ENCODE measurements at regions not wholly inside any gene's neighbourhood (a gene's known extent, or its start where the extent isn't known, plus 50 kb on each side); places are given as distances from the start of the nearest gene placed in this dataset.
"Not testable (repeated sequence)": the region's sequence is repeated elsewhere in the genome, so short reads cannot be mapped to it uniquely, and the experiment has no call there.

- H3K4me1 ChIP-seq (ENCODE audit: control insufficient read depth, insufficient read depth, low read length): no peaks in the 10 kb centered on the region
- no peaks in the 10 kb centered on the region for H3K9me3 ChIP-seq (ENCODE audit: control insufficient read depth, insufficient read depth, low read length)
- no peaks in the 10 kb centered on the region for H3K27me3 ChIP-seq (ENCODE audit: control insufficient read depth, insufficient read depth, low read length)
- no peaks in the 10 kb centered on the region for H3K36me3 ChIP-seq (ENCODE audit: control insufficient read depth, insufficient read depth, low read length)
- H3K4me3 ChIP-seq (ENCODE audit: low read depth, low read length): no peak overlapping the region
- no peak overlapping the region for H3K9ac ChIP-seq (ENCODE audit: low read depth, low read length)
These were observed 863.2 kb upstream of the CHORDC1 start for GRCh38 chr11:91086028-91086427.

- Histone ChIP-seq H3K4me3 (ENCODE audit: low read depth, low read length) (no peak overlapping the region), H3K9me3 (ENCODE audit: control insufficient read depth, insufficient read depth, low read length) (no peaks in the 10 kb centered on the region), H3K4me1 (ENCODE audit: control insufficient read depth, insufficient read depth, low read length) (no peaks in the 10 kb centered on the region), H3K36me3 (ENCODE audit: control insufficient read depth, insufficient read depth, low read length) (no peaks in the 10 kb centered on the region), H3K27me3 (ENCODE audit: control insufficient read depth, insufficient read depth, low read length) (no peaks in the 10 kb centered on the region), H3K9ac (ENCODE audit: low read depth, low read length) (no peak overlapping the region)
These were observed 859.4 kb upstream of the CHORDC1 start for GRCh38 chr11:91082255-91082654.

GRCh38 chr11:91081440-91082043 lies 858.7 kb upstream of the CHORDC1 start:
- no peaks in the 10 kb centered on the region for H3K36me3 ChIP-seq (ENCODE audit: control insufficient read depth, insufficient read depth, low read length)
- H3K4me1 ChIP-seq (ENCODE audit: control insufficient read depth, insufficient read depth, low read length): no peaks in the 10 kb centered on the region
- no peaks in the 10 kb centered on the region for H3K9me3 ChIP-seq (ENCODE audit: control insufficient read depth, insufficient read depth, low read length)
- H3K27me3 ChIP-seq (ENCODE audit: control insufficient read depth, insufficient read depth, low read length): no peaks in the 10 kb centered on the region
- H3K9ac ChIP-seq (ENCODE audit: low read depth, low read length): no peak overlapping the region
- no peak overlapping the region for H3K4me3 ChIP-seq (ENCODE audit: low read depth, low read length)

GRCh38 chr11:91078221-91078620 lies 855.4 kb upstream of the CHORDC1 start:
- Histone ChIP-seq H3K4me3 (ENCODE audit: low read depth, low read length) (no peak overlapping the region), H3K36me3 (ENCODE audit: control insufficient read depth, insufficient read depth, low read length) (no peaks in the 10 kb centered on the region), H3K4me1 (ENCODE audit: control insufficient read depth, insufficient read depth, low read length) (no peaks in the 10 kb centered on the region), H3K27me3 (ENCODE audit: control insufficient read depth, insufficient read depth, low read length) (no peaks in the 10 kb centered on the region), H3K9ac (ENCODE audit: low read depth, low read length) (no peak overlapping the region), H3K9me3 (ENCODE audit: control insufficient read depth, insufficient read depth, low read length) (no peaks in the 10 kb centered on the region)

GRCh38 chr11:91075032-91075695 lies 852.3 kb upstream of the CHORDC1 start:
- no peak overlapping the region for H3K4me3 ChIP-seq (ENCODE audit: low read depth, low read length)
- no peaks in the 10 kb centered on the region for H3K27me3 ChIP-seq (ENCODE audit: control insufficient read depth, insufficient read depth, low read length)
- H3K9me3 ChIP-seq (ENCODE audit: control insufficient read depth, insufficient read depth, low read length): no peaks in the 10 kb centered on the region
- H3K36me3 ChIP-seq (ENCODE audit: control insufficient read depth, insufficient read depth, low read length): no peaks in the 10 kb centered on the region
- H3K4me1 ChIP-seq (ENCODE audit: control insufficient read depth, insufficient read depth, low read length): no peaks in the 10 kb centered on the region
- H3K9ac ChIP-seq (ENCODE audit: low read depth, low read length): no peak overlapping the region

GRCh38 chr11:91067666-91068065 lies 844.8 kb upstream of the CHORDC1 start:
- no peaks in the 10 kb centered on the region for H3K4me1 ChIP-seq (ENCODE audit: control insufficient read depth, insufficient read depth, low read length)
- no peak overlapping the region for H3K4me3 ChIP-seq (ENCODE audit: low read depth, low read length)
- H3K9me3 ChIP-seq (ENCODE audit: control insufficient read depth, insufficient read depth, low read length): no peaks in the 10 kb centered on the region
- H3K9ac ChIP-seq (ENCODE audit: low read depth, low read length): no peak overlapping the region
- H3K27me3 ChIP-seq (ENCODE audit: control insufficient read depth, insufficient read depth, low read length): no peaks in the 10 kb centered on the region
- no peaks in the 10 kb centered on the region for H3K36me3 ChIP-seq (ENCODE audit: control insufficient read depth, insufficient read depth, low read length)

- H3K4me3 ChIP-seq (ENCODE audit: low read depth, low read length): no peak overlapping the region
- H3K9me3 ChIP-seq (ENCODE audit: control insufficient read depth, insufficient read depth, low read length): no peaks in the 10 kb centered on the region
- no peak overlapping the region for H3K9ac ChIP-seq (ENCODE audit: low read depth, low read length)
- H3K4me1 ChIP-seq (ENCODE audit: control insufficient read depth, insufficient read depth, low read length): no peaks in the 10 kb centered on the region
- no peaks in the 10 kb centered on the region for H3K27me3 ChIP-seq (ENCODE audit: control insufficient read depth, insufficient read depth, low read length)
- H3K36me3 ChIP-seq (ENCODE audit: control insufficient read depth, insufficient read depth, low read length): no peaks in the 10 kb centered on the region
These were observed 843.7 kb upstream of the CHORDC1 start for GRCh38 chr11:91066456-91067047.

GRCh38 chr11:91063399-91063798 lies 840.5 kb upstream of the CHORDC1 start:
- H3K4me3 ChIP-seq (ENCODE audit: low read depth, low read length); H3K9ac ChIP-seq (ENCODE audit: low read depth, low read length); H3K27me3 ChIP-seq (ENCODE audit: control insufficient read depth, insufficient read depth, low read length); H3K36me3 ChIP-seq (ENCODE audit: control insufficient read depth, insufficient read depth, low read length); H3K9me3 ChIP-seq (ENCODE audit: control insufficient read depth, insufficient read depth, low read length); H3K4me1 ChIP-seq (ENCODE audit: control insufficient read depth, insufficient read depth, low read length): not testable (repeated sequence)

- H3K9ac ChIP-seq (ENCODE audit: low read depth, low read length): no peak overlapping the region
- H3K36me3 ChIP-seq (ENCODE audit: control insufficient read depth, insufficient read depth, low read length): no peaks in the 10 kb centered on the region
- no peaks in the 10 kb centered on the region for H3K9me3 ChIP-seq (ENCODE audit: control insufficient read depth, insufficient read depth, low read length)
- H3K27me3 ChIP-seq (ENCODE audit: control insufficient read depth, insufficient read depth, low read length): no peaks in the 10 kb centered on the region
- no peaks in the 10 kb centered on the region for H3K4me1 ChIP-seq (ENCODE audit: control insufficient read depth, insufficient read depth, low read length)
- H3K4me3 ChIP-seq (ENCODE audit: low read depth, low read length): no peak overlapping the region
These were observed 825.0 kb upstream of the CHORDC1 start for GRCh38 chr11:91047882-91048281.

- Histone ChIP-seq H3K4me3 (ENCODE audit: low read depth, low read length) (no peak overlapping the region), H3K9me3 (ENCODE audit: control insufficient read depth, insufficient read depth, low read length) (no peaks in the 10 kb centered on the region), H3K9ac (ENCODE audit: low read depth, low read length) (no peak overlapping the region), H3K4me1 (ENCODE audit: control insufficient read depth, insufficient read depth, low read length) (no peaks in the 10 kb centered on the region), H3K36me3 (ENCODE audit: control insufficient read depth, insufficient read depth, low read length) (no peaks in the 10 kb centered on the region), H3K27me3 (ENCODE audit: control insufficient read depth, insufficient read depth, low read length) (no peaks in the 10 kb centered on the region)
These were observed 823.4 kb upstream of the CHORDC1 start for GRCh38 chr11:91046261-91046660.

- H3K36me3 ChIP-seq (ENCODE audit: control insufficient read depth, insufficient read depth, low read length): no peaks in the 10 kb centered on the region
- H3K4me3 ChIP-seq (ENCODE audit: low read depth, low read length): no peak overlapping the region
- no peaks in the 10 kb centered on the region for H3K4me1 ChIP-seq (ENCODE audit: control insufficient read depth, insufficient read depth, low read length)
- H3K9ac ChIP-seq (ENCODE audit: low read depth, low read length): no peak overlapping the region
- no peaks in the 10 kb centered on the region for H3K27me3 ChIP-seq (ENCODE audit: control insufficient read depth, insufficient read depth, low read length)
- no peaks in the 10 kb centered on the region for H3K9me3 ChIP-seq (ENCODE audit: control insufficient read depth, insufficient read depth, low read length)
These were observed 818.8 kb upstream of the CHORDC1 start for GRCh38 chr11:91041626-91042025.

GRCh38 chr11:91023731-91024130 lies 800.9 kb upstream of the CHORDC1 start:
- Histone ChIP-seq H3K9ac (ENCODE audit: low read depth, low read length) (no peak overlapping the region), H3K9me3 (ENCODE audit: control insufficient read depth, insufficient read depth, low read length) (no peaks in the 10 kb centered on the region), H3K27me3 (ENCODE audit: control insufficient read depth, insufficient read depth, low read length) (no peaks in the 10 kb centered on the region), H3K4me3 (ENCODE audit: low read depth, low read length) (no peak overlapping the region), H3K4me1 (ENCODE audit: control insufficient read depth, insufficient read depth, low read length) (no peaks in the 10 kb centered on the region), H3K36me3 (ENCODE audit: control insufficient read depth, insufficient read depth, low read length) (no peaks in the 10 kb centered on the region)
